ENCODE measurements at regions not wholly inside any gene's neighbourhood (a gene's known extent, or its start where the extent isn't known, plus 50 kb on each side); places are given as distances from the start of the nearest gene placed in this dataset.

- H3K4me3 ChIP-seq (ENCODE audit: low read depth, low read length) = no peak overlapping the region
Measured at GRCh38 chr11:95450547-95451123, 219.6 kb upstream of the SESN3 start.

- no peak overlapping the region for H3K4me3 ChIP-seq (ENCODE audit: low read depth, low read length)
Measured at GRCh38 chr11:95445746-95446333, 214.8 kb upstream of the SESN3 start.

GRCh38 chr11:95444309-95445241, 213.6 kb upstream of the SESN3 start:
- H3K4me3 ChIP-seq (ENCODE audit: low read depth, low read length) = no peak overlapping the region

- H3K4me3 ChIP-seq (ENCODE audit: low read depth, low read length) = no peak overlapping the region
Measured at GRCh38 chr11:95443386-95443785, 212.4 kb upstream of the SESN3 start.

- H3K4me3 ChIP-seq (ENCODE audit: low read depth, low read length) = no peak overlapping the region
Measured at GRCh38 chr11:95442531-95443050, 211.6 kb upstream of the SESN3 start.

- H3K4me3 ChIP-seq (ENCODE audit: low read depth, low read length) = no peak overlapping the region
Measured at GRCh38 chr11:95435628-95436353, 204.8 kb upstream of the SESN3 start.

GRCh38 chr11:95435192-95435591, 204.2 kb upstream of the SESN3 start:
- no peak overlapping the region for H3K4me3 ChIP-seq (ENCODE audit: low read depth, low read length)

GRCh38 chr11:95434489-95435057, 203.6 kb upstream of the SESN3 start:
- no peak overlapping the region for H3K4me3 ChIP-seq (ENCODE audit: low read depth, low read length)

- H3K4me3 ChIP-seq (ENCODE audit: low read depth, low read length) = no peak overlapping the region
Measured at GRCh38 chr11:95434009-95434408, 203.0 kb upstream of the SESN3 start.

GRCh38 chr11:95432714-95433503, 201.9 kb upstream of the SESN3 start:
- no peak overlapping the region for H3K4me3 ChIP-seq (ENCODE audit: low read depth, low read length)

GRCh38 chr11:95429376-95429907, 198.4 kb upstream of the SESN3 start:
- H3K4me3 ChIP-seq (ENCODE audit: low read depth, low read length) = no peak overlapping the region

GRCh38 chr11:95426823-95427462, 195.9 kb upstream of the SESN3 start:
- H3K4me3 ChIP-seq (ENCODE audit: low read depth, low read length) = no peak overlapping the region

GRCh38 chr11:95419915-95420314, 188.9 kb upstream of the SESN3 start:
- H3K4me3 ChIP-seq (ENCODE audit: low read depth, low read length) = no peak overlapping the region

- no peak overlapping the region for H3K4me3 ChIP-seq (ENCODE audit: low read depth, low read length)
Measured at GRCh38 chr11:95418916-95419315, 187.9 kb upstream of the SESN3 start.

GRCh38 chr11:95417832-95418231, 186.8 kb upstream of the SESN3 start:
- no peak overlapping the region for H3K4me3 ChIP-seq (ENCODE audit: low read depth, low read length)

GRCh38 chr11:95415837-95416304, 184.9 kb upstream of the SESN3 start:
- H3K4me3 ChIP-seq (ENCODE audit: low read depth, low read length) = no peak overlapping the region

- H3K4me3 ChIP-seq (ENCODE audit: low read depth, low read length) = no peak overlapping the region
Measured at GRCh38 chr11:95414217-95414616, 183.2 kb upstream of the SESN3 start.

GRCh38 chr11:95413761-95414160, 182.8 kb upstream of the SESN3 start:
- H3K4me3 ChIP-seq (ENCODE audit: low read depth, low read length) = no peak overlapping the region

GRCh38 chr11:95413021-95413420, 182.0 kb upstream of the SESN3 start:
- no peak overlapping the region for H3K4me3 ChIP-seq (ENCODE audit: low read depth, low read length)

All from iPS-11a (cell line).